NCI-H1436 (cell line): ENCODE measurements at regions not wholly inside any gene's neighbourhood (a gene's known extent, or its start where the extent isn't known, plus 50 kb on each side); places are given as distances from the start of the nearest gene placed in this dataset.

Experiments
- DNase-seq: peaks from one replicate; lab custom pipeline; 2025; lab: John Stamatoyannopoulos, UW

- DNase-seq: no peak
Observed at GRCh38 chr22:47769652-47770051, 1007.2 kb downstream of the TBC1D22A start.

GRCh38 chr22:47768027-47768426 is 1005.6 kb downstream of the TBC1D22A start:
- no peak for DNase-seq

- DNase-seq: no peak
Observed at GRCh38 chr22:47767403-47767802, 1005.0 kb downstream of the TBC1D22A start.

- DNase-seq: no peak
Observed at GRCh38 chr22:47765757-47766156, 1003.3 kb downstream of the TBC1D22A start.

GRCh38 chr22:47762141-47762540 is 999.7 kb downstream of the TBC1D22A start:
- no peak for DNase-seq

- DNase-seq: no peak
Observed at GRCh38 chr22:47759909-47760308, 997.5 kb downstream of the TBC1D22A start.

- no peak for DNase-seq
Observed at GRCh38 chr22:47757741-47758140, 995.3 kb downstream of the TBC1D22A start.

GRCh38 chr22:47750086-47750485 is 987.6 kb downstream of the TBC1D22A start:
- no peak for DNase-seq

GRCh38 chr22:47748957-47749356 is 986.5 kb downstream of the TBC1D22A start:
- DNase-seq: no peak

- DNase-seq: no peak
Observed at GRCh38 chr22:47748271-47748670, 985.8 kb downstream of the TBC1D22A start.

- no peak for DNase-seq
Observed at GRCh38 chr22:47740109-47740805, 977.8 kb downstream of the TBC1D22A start.

- DNase-seq: no peak
Observed at GRCh38 chr22:47739291-47740015, 977.0 kb downstream of the TBC1D22A start.

GRCh38 chr22:47738472-47739013 is 976.1 kb downstream of the TBC1D22A start:
- no peak for DNase-seq

GRCh38 chr22:47736186-47737034 is 974.0 kb downstream of the TBC1D22A start:
- DNase-seq: no peak

GRCh38 chr22:47734511-47734910 is 972.1 kb downstream of the TBC1D22A start:
- DNase-seq: no peak

- DNase-seq: no peak
Observed at GRCh38 chr22:47727641-47728040, 965.2 kb downstream of the TBC1D22A start.

- DNase-seq: no peak
Observed at GRCh38 chr22:47724751-47725150, 962.3 kb downstream of the TBC1D22A start.

- no peak for DNase-seq
Observed at GRCh38 chr22:47724030-47724429, 961.6 kb downstream of the TBC1D22A start.

GRCh38 chr22:47718337-47718736 is 955.9 kb downstream of the TBC1D22A start:
- no peak for DNase-seq

GRCh38 chr22:47716890-47717615 is 954.6 kb downstream of the TBC1D22A start:
- no peak for DNase-seq

- no peak for DNase-seq
Observed at GRCh38 chr22:47715866-47716578, 953.6 kb downstream of the TBC1D22A start.
